ENCODE measurements at regions not wholly inside any gene's neighbourhood (a gene's known extent, or its start where the extent isn't known, plus 50 kb on each side); places are given as distances from the start of the nearest gene placed in this dataset.

DNA sequence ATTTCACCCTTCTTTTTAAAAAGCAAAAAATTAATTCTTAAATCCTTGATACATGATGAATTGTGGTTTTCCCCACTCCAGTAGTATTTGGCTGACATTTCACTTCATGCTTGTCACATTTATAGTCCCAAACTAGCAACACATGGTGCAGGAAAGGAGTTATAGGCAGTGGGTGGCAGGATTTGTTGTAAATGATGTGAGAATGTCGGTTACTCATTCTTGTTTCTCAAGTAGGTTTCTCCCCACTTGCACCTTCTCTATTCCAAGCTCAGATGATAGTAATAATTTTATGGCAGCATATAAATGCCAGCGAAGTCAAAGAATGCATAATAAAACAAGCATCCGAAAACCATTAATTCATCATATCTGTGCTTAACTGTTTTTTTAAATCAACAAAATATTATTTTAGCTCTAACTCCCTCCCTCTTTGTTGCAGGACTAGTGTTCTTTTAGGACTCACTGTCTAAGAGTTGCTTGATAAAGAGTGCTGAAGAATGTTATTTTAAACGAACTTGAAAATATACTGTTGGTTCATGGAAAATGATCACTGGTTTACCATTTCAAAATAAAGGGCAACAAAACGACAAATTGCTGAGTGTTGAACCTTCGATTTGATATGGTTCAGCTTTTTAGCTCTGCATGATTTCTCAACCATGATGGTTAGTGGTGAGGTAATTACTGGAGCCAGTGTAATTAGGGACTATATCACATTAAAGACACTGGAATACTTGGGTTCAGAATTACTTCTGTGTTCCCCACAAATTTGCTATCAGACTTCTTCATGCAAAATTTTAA, 88.1 kb upstream of the ADAMTSL1 start:
- TF ChIP-seq, protein P1, sequence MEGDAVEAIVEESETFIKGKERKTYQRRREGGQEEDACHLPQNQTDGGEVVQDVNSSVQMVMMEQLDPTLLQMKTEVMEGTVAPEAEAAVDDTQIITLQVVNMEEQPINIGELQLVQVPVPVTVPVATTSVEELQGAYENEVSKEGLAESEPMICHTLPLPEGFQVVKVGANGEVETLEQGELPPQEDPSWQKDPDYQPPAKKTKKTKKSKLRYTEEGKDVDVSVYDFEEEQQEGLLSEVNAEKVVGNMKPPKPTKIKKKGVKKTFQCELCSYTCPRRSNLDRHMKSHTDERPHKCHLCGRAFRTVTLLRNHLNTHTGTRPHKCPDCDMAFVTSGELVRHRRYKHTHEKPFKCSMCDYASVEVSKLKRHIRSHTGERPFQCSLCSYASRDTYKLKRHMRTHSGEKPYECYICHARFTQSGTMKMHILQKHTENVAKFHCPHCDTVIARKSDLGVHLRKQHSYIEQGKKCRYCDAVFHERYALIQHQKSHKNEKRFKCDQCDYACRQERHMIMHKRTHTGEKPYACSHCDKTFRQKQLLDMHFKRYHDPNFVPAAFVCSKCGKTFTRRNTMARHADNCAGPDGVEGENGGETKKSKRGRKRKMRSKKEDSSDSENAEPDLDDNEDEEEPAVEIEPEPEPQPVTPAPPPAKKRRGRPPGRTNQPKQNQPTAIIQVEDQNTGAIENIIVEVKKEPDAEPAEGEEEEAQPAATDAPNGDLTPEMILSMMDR (IDR thresholded peaks at IDR 0.05): no peak
- TF ChIP-seq POLR2A (IDR thresholded peaks at IDR 0.05): no peak
- TF ChIP-seq EP300 (IDR thresholded peaks at IDR 0.05): no peak

All from tibial nerve (tissue), 4 donors.